Mesenteric fat pad (tissue), 1 donor: ENCODE measurements at regions not wholly inside any gene's neighbourhood (a gene's known extent, or its start where the extent isn't known, plus 50 kb on each side); places are given as distances from the start of the nearest gene placed in this dataset.
"Not testable (repeated sequence)": the region's sequence is repeated elsewhere in the genome, so short reads cannot be mapped to it uniquely, and the experiment has no call there.

ENCODE experiments used
- DNase-seq: peaks from one replicate; pipeline ENCODE4 v3.0.0-alpha.2; 2020; ENCODE audit warnings: low spot score
- donor health status: DM: yes; HTN: yes; CAD: no.

- no peak for DNase-seq
Observed at GRCh38 chrX:101823236-101823635, 108.6 kb downstream of the ZMAT1 start.

GRCh38 chrX:101817739-101818138, 114.1 kb downstream of the ZMAT1 start:
- not testable (repeated sequence) for DNase-seq

GRCh38 chrX:101813200-101813599, 118.6 kb downstream of the ZMAT1 start:
- DNase-seq: peak; percentile 55

- DNase-seq: no peak
Observed at GRCh38 chrX:101803451-101803850, 128.4 kb downstream of the ZMAT1 start.

GRCh38 chrX:101799387-101799786, 132.4 kb downstream of the ZMAT1 start:
- peak; percentile 81 for DNase-seq

GRCh38 chrX:101787934-101788333, 128.3 kb upstream of the ARMCX2 start:
- no peak for DNase-seq

- no peak for DNase-seq
Observed at GRCh38 chrX:101785142-101785541, 125.5 kb upstream of the ARMCX2 start.

- not testable (repeated sequence) for DNase-seq
Observed at GRCh38 chrX:101780421-101780820, 120.8 kb upstream of the ARMCX2 start.

GRCh38 chrX:101774340-101774739, 114.7 kb upstream of the ARMCX2 start:
- DNase-seq: no peak

GRCh38 chrX:101764538-101764937, 104.9 kb upstream of the ARMCX2 start:
- DNase-seq: no peak

- DNase-seq: no peak
Observed at GRCh38 chrX:101759000-101759399, 99.3 kb upstream of the ARMCX2 start.

- DNase-seq: no peak
Observed at GRCh38 chrX:101750744-101751143, 91.1 kb upstream of the ARMCX2 start.

- DNase-seq: no peak
Observed at GRCh38 chrX:101749436-101749835, 89.8 kb upstream of the ARMCX2 start.

GRCh38 chrX:101745046-101745445, 85.4 kb upstream of the ARMCX2 start:
- DNase-seq: no peak

- no peak for DNase-seq
Observed at GRCh38 chrX:101744085-101744484, 84.4 kb upstream of the ARMCX2 start.

- no peak for DNase-seq
Observed at GRCh38 chrX:101740642-101741041, 81.0 kb upstream of the ARMCX2 start.

GRCh38 chrX:101738867-101739266, 79.2 kb upstream of the ARMCX2 start:
- not testable (repeated sequence) for DNase-seq

GRCh38 chrX:101738411-101738810, 78.8 kb upstream of the ARMCX2 start:
- not testable (repeated sequence) for DNase-seq

GRCh38 chrX:101736651-101737050, 77.0 kb upstream of the ARMCX2 start:
- DNase-seq: no peak

- no peak for DNase-seq
Observed at GRCh38 chrX:101732870-101733269, 73.2 kb upstream of the ARMCX2 start.

GRCh38 chrX:101729986-101730385, 70.3 kb upstream of the ARMCX2 start:
- no peak for DNase-seq
